HEK293T (cell line): ENCODE measurements at regions not wholly inside any gene's neighbourhood (a gene's known extent, or its start where the extent isn't known, plus 50 kb on each side); places are given as distances from the start of the nearest gene placed in this dataset.

Source experiments
- BHLHE40 ChIP-seq: fragments of 450-650 bp; IDR thresholded peaks from 2 replicates; pipeline ENCODE4 v1.6.1; 2016; ENCODE audit warnings: mild to moderate bottlenecking, moderate library complexity, borderline replicate concordance
- L3MBTL2 ChIP-seq: fragments of 450-650 bp; conservative IDR thresholded peaks from 2 replicates; pipeline ENCODE4 v1.6.1; 2016; ENCODE audit warnings: mild to moderate bottlenecking

- TF ChIP-seq L3MBTL2: no peak
- no peak for TF ChIP-seq BHLHE40
Observed at GRCh38 chr20:24744747-24745146, 204.3 kb upstream of the CST7 start.
